ENCODE measurements at regions not wholly inside any gene's neighbourhood (a gene's known extent, or its start where the extent isn't known, plus 50 kb on each side); places are given as distances from the start of the nearest gene placed in this dataset.
"Not testable (repeated sequence)": the region's sequence is repeated elsewhere in the genome, so short reads cannot be mapped to it uniquely, and the experiment has no call there.

GRCh38 chr14:40467969-40468368 is 1035.7 kb upstream of the FBXO33 start:
- DNase-seq: no peak

GRCh38 chr14:40464531-40464930 is 1032.3 kb upstream of the FBXO33 start:
- no peak for DNase-seq

- DNase-seq: no peak
Observed at GRCh38 chr14:40463886-40464285, 1031.7 kb upstream of the FBXO33 start.

- DNase-seq: no peak
Observed at GRCh38 chr14:40452674-40453073, 1020.4 kb upstream of the FBXO33 start.

- no peak for DNase-seq
Observed at GRCh38 chr14:40447017-40447416, 1014.8 kb upstream of the FBXO33 start.

DNA sequence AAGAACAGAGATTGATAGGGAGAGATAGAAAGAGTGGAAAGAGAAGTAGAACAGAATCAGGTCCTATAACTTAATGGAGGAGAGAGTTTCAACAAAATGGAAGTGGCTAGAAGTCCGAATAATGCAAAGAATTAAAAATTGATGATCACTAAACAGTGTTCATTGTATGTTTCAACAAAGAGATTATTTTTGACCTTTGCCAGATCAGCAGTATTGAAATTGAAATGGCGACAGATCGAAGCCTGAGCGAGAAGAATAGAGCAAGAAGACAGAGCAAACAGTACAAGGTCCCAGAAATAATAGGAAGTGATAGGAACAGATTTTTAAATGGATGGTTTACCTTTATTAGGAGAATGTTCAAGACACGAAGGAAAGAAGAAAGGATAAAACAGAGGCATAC is 1012.8 kb upstream of the FBXO33 start:
- DNase-seq: no peak

DNA sequence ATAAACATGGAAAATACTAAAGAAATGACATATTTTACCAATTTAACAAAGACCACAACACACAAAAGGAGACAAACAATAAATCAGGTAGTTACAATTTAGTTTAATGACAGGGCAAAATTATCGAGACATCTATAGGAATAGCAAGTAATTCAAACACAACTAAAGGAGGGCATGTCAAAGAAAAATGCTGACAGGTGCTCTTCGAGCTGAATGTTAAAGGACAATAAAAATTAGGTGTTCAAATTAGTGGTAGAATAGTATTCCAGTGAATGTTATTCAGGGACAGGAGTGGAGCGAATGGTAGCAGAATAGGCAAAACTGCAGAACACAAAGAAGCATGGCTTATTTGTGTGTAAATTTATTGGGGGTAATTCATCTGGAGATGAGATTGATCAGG is 1004.3 kb upstream of the FBXO33 start:
- DNase-seq: no peak

GRCh38 chr14:40417777-40418401 is 985.7 kb upstream of the FBXO33 start:
- DNase-seq: no peak

DNA sequence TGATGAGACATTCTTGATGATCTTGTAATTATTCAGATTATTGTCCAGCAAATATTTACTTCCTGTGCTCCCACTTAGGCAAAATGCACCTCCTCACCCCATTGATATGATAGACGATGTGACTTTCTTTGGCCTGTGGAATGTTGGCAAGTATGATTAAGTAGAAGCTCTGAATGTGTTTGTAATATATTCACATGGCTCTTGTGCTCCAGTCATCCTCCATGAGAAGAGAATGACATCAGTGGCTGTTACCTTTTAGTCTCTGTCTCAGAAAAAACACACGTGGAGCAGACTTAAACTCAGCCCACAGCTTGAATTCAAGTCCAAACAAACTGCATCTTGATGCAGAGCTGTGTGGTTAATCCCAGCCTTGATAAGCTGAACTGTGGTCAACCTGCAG is 984.3 kb upstream of the FBXO33 start:
- DNase-seq: no peak

DNA sequence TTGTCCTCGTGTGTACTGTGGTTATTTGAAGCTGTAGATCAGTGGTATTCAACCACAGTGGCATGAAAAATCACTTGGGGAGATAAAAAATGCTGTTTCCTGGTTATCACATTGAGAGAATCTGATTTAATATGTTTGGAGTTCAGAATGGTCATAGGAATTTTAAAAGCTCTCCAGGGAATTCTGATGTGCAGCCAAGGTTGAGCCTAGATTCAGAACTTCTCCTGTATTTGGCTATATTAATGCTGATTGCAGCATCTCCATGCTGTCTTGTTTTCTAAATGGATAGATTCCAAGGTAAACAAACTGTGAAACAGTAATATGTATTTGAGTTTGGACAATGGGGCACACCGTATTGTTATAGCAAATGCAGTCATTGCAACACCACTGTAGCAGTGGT is 982.2 kb upstream of the FBXO33 start:
- DNase-seq: no peak

DNA sequence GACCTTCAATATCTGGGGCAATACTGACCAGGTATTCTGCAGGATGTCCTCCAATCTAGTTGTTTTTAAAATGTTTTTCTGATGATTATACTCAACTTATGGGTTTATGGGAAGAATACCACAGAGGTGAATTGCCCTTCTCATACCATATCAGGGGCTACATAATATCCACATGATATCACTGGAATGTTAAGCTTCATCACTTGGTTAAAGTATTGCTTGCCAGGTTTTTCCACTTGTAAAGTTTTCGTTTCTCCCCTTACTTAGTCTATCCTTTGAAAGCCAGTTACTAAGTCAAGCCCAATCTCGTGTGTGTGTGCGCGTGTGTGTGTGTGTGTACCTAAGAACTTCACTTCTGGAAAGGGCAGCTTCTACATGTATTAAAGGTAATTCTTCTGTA is 980.9 kb upstream of the FBXO33 start:
- DNase-seq: no peak

GRCh38 chr14:40410708-40411107 is 978.5 kb upstream of the FBXO33 start:
- no peak for DNase-seq

DNA sequence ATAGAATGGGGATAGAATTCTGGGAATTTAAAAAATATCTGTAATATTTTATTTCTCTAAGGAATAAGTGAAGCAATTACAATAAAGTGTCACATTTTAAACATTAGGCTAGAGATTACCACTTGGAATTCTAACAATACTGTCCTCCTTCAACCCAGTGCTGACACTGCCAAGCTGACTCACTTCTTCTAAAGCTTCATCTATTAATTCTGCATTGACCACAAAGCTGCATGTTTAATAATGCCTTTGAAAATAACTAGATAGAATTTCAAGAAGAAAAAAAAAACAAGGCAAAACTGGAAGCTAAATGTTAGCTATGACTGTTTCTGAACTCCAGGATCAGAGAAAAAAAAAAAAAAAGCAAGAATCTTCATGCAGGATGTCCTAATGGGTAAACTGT is 970.7 kb upstream of the FBXO33 start:
- no peak for DNase-seq

DNA sequence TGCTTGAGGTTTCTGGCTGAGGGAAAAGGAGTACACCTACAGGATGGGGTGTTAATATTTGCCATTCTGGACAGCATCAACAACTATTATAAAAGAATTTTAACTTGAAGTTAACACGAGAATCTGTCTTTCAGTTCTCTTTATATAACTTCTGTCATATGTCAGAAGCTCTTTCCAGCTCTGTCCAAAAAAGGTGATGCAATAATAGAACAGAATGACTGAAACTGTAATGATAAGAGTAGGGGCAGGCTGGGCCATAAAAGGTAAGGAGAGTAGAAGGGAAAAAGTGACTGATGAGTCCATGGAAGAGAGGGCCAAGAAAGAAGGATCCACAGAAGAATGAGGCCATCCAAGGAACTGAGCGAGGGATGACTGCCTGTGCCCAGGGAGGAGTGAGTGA is 966.7 kb upstream of the FBXO33 start:
- DNase-seq: no peak

DNA sequence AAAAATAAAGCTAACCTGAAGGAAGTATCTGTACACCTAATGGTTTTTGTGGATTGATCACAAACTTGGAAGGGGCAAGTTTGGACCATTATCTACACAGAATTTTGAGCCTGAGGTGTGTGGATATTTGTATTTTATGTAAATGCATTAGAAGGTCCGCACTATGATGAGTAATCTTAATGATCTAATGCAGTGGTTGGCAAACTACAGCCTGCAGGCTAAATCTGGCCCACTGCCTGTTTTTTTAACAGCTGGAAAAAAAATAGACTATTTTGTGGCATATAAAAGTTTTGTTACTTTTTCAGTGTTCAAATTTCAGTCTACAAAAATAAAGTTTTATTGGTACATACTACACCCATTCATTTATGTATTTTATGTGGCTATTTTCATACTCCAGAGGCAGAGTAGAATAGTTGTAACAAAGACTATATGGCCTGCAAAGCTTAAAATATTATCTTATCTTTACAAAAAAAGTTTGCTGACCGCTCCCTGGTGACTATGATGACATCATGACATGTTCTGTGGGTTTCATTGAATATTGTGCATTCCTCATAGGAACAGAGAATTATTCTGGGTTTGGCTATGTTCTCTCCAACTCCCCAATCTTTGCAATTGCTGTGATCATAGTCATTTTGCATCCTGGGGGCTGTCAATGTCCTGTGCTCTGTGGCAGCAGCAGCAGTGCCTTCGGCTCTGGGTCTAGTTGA is 962.6 kb upstream of the FBXO33 start:
- no peak for DNase-seq

DNA sequence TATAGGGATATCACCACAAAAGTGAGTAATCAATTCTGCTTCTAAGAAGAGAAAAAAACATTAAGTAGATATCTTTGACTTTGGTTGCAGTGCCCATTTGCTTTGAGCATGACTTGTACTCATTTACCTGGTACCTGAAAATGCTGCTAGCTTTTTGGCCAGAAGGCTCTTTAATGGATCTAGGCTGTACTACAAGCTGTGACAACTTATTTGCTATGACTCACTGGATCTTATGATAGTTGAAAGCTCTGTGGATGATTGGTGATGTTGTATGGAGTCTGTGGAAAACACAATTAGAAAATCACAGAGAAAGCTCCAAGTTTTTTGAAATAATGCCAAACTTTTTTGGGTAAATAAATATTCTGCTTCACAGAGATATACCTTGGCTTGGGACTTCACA is 960.9 kb upstream of the FBXO33 start:
- no peak for DNase-seq

DNA sequence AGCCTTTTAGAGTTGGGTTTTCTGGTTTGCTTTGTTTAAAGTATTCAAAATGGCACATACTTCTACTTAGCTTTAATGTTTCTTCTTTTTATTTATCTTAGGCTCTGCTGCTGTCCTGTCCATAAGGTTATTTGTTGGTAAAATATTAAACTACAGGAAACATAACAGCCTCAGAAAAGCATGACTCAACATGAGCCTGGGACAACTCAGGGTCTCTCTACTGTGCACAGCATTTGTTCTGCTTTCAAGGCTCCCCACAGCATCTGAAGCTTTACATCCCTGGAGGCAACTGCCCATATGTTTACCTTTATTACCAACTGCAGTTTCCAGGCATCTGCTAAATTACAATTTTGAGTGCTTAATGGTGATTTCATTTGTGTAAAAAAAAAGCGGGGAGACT is 954.2 kb upstream of the FBXO33 start:
- no peak for DNase-seq

DNA sequence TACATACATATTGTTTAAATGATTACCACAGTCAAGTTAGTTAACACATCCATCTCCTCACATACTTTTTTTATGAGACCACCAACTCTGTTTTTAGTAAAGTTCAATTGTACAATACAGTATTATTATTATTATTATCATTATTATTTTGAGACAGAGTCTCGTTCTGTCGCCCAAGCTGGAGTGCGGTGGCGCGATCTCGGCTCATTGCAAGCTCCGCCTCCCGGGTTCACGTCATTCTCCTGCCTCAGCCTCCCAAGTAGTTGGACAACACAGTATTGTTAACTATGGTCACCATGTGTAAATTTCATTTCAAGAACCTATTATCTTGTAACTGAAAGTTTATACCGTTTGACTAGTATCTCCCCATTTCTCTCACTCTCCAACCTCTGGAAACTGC is 942.0 kb upstream of the FBXO33 start:
- no peak for DNase-seq

DNA sequence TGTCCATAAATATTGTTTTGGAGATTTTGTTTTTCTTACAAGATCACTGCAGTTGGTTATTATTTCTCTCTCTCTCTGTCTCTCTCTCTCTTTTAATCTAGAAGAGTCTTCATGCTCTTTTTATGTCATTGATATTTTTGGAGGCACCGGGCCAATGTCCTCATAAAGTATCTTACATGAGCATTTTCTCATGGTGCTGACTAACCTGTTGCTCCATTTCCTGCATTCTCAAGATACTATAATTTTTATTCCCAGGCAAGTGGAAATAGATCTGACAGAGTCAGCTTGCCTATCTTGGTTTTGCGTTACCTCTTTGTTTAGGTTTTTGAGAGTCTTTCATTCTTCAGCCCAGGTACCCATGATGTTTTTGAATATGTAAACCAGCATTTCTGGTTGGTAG is 938.8 kb upstream of the FBXO33 start:
- DNase-seq: no peak

- DNase-seq: no peak
Observed at GRCh38 chr14:40368314-40368713, 936.1 kb upstream of the FBXO33 start.

GRCh38 chr14:40367717-40368116 is 935.5 kb upstream of the FBXO33 start:
- no peak for DNase-seq

DNA sequence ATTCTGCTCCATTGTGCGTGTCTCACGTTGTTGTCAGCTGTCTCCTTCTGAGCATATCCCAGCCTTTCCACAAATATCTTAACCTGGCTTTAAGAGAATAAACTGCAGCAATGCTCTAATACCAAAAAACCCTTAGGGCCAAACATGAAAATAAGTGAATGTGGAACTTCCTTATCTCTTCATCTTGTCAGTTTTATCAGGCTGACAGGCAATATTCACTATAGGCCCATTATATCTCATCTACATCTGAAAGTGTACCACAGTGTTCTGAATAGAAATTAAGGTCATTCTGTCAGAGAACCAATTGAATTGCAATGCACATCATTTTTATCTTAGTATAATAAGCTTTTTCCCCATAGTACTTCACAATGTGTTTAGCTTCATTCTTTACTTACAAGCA is 933.1 kb upstream of the FBXO33 start:
- DNase-seq: no peak

DNA sequence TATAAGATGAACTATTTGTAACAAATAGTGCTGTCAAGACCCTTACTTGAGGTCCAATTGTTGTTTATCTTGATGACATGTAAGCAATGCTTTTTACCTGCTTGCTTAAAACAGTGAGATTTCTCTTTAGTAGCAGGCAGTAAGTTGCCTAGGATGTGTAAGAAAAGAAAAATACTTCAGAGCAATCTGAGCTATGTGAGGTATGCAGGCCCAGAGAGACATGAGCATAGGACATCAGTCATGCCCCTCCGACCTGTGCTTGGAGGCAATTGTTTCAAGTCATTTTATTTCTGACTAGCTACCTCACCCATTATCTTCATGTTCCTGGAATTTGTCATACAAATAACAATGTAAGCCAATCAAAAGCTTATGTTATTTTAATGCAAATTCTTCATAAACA is 930.6 kb upstream of the FBXO33 start:
- no peak for DNase-seq

DNA sequence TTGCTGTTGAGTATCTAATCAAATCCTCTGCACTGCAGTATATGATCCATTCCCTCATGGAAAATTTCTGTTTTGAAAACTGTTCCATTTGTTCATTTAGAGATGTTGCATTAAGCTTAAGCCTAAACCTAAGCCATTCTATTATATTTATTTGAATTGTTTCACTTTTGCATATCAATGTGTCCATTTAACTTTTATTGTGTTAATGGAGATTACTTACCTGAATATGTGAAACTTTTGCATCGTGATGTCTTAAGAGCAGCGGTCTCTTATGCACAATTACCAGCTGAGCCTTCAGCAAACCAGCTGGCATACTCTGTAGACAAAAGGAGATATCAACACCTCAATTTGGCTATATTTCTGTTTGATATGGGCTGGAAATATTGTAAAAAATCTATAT is 922.5 kb upstream of the FBXO33 start:
- DNase-seq: no peak

DNA sequence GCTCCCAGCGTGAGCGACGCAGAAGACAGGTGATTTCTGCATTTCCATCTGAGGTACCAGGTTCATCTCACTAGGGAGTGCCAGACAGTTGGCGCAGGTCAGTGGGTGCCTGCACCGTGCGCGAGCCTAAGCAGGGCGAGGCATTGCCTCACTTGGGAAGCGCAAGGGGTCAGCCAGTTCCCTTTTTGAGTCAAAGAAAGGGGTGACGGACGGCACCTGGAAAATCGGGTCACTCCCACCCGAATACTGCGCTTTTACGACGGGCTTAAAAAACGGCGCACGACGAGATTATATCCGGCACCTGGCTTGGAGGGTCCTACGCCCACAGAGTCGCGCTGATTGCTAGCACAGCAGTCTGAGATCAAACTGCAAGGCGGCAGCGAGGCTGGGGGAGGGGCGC is 915.9 kb upstream of the FBXO33 start:
- not testable (repeated sequence) for DNase-seq
